HepG2 (cell line): ENCODE measurements at regions not wholly inside any gene's neighbourhood (a gene's known extent, or its start where the extent isn't known, plus 50 kb on each side); places are given as distances from the start of the nearest gene placed in this dataset.

Experiments used
- ELF4 ChIP-seq: sonication (generic); formaldehyde crosslinking; IDR thresholded peaks from 2 replicates; pipeline ENCODE4 v1.5.0; 2020; ENCODE audit warnings: missing genetic modification reagents, mild to moderate bottlenecking, moderate library complexity, borderline replicate concordance
- HMGXB4 ChIP-seq, 2 experiments: sonication (generic) in 1 of 2; formaldehyde crosslinking in 1 of 2; IDR thresholded peaks; 2 replicates each; pipeline versions ENCODE4 v1.4.0 to v1.6.1; 2018 to 2020; ENCODE audit warnings: missing genetic modification reagents in 2 of 2, borderline replicate concordance in 1 of 2, low read depth in 1 of 2, mild to moderate bottlenecking in 1 of 2, missing biosample characterization in 1 of 2
- TCF7 ChIP-seq: sonication (generic); IDR thresholded peaks from 2 replicates; pipeline ENCODE4 v1.6.1; 2016; ENCODE audit warnings: antibody characterized with exemption, low read depth
- ZNF331 ChIP-seq: sonication (generic); formaldehyde crosslinking; IDR thresholded peaks from 2 replicates; pipeline ENCODE4 v1.4.0; 2020; ENCODE audit warnings: missing genetic modification reagents
- ZNF451 ChIP-seq: sonication (generic); formaldehyde crosslinking; IDR thresholded peaks from 2 replicates; pipeline ENCODE4 v1.5.0; 2020; ENCODE audit warnings: mild to moderate bottlenecking, missing genetic modification reagents
- ZSCAN22 ChIP-seq: sonication (generic); formaldehyde crosslinking; IDR thresholded peaks from 2 replicates; pipeline ENCODE4 v1.4.0; 2020; ENCODE audit warnings: mild to moderate bottlenecking, missing genetic modification reagents
- ZSCAN9 ChIP-seq: IDR thresholded peaks from 2 replicates; pipeline ENCODE4 v1.6.1; 2016; ENCODE audit warnings: borderline replicate concordance
- TF ChIP-seq, protein P1 (sequence below): sonication (generic); formaldehyde crosslinking; IDR thresholded peaks from 2 replicates; pipeline ENCODE4 v1.4.0; 2020; ENCODE audit warnings: missing genetic modification reagents
- TF ChIP-seq, protein P2 (sequence below): sonication (generic); formaldehyde crosslinking; IDR thresholded peaks from 2 replicates; pipeline ENCODE4 v1.5.0; 2020; ENCODE audit warnings: mild to moderate bottlenecking, missing genetic modification reagents, moderate library complexity

- TF ChIP-seq, protein P1, sequence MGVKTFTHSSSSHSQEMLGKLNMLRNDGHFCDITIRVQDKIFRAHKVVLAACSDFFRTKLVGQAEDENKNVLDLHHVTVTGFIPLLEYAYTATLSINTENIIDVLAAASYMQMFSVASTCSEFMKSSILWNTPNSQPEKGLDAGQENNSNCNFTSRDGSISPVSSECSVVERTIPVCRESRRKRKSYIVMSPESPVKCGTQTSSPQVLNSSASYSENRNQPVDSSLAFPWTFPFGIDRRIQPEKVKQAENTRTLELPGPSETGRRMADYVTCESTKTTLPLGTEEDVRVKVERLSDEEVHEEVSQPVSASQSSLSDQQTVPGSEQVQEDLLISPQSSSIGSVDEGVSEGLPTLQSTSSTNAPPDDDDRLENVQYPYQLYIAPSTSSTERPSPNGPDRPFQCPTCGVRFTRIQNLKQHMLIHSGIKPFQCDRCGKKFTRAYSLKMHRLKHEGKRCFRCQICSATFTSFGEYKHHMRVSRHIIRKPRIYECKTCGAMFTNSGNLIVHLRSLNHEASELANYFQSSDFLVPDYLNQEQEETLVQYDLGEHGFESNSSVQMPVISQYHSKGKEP (CRISPR knock-in tag) = no peak
- TF ChIP-seq ZSCAN22 (no peak), ZNF451 (CRISPR knock-in tag) (no peak), ZNF331 (no peak), ELF4 (CRISPR knock-in tag) (no peak), ZSCAN9 (CRISPR knock-in tag) (no peak), HMGXB4 (CRISPR knock-in tag; IDR thresholded peaks at IDR 0.05; ENCODE audit: borderline replicate concordance in 1 of 2, low read depth in 1 of 2) (no peak), TCF7 (no peak)
- TF ChIP-seq, protein P2, sequence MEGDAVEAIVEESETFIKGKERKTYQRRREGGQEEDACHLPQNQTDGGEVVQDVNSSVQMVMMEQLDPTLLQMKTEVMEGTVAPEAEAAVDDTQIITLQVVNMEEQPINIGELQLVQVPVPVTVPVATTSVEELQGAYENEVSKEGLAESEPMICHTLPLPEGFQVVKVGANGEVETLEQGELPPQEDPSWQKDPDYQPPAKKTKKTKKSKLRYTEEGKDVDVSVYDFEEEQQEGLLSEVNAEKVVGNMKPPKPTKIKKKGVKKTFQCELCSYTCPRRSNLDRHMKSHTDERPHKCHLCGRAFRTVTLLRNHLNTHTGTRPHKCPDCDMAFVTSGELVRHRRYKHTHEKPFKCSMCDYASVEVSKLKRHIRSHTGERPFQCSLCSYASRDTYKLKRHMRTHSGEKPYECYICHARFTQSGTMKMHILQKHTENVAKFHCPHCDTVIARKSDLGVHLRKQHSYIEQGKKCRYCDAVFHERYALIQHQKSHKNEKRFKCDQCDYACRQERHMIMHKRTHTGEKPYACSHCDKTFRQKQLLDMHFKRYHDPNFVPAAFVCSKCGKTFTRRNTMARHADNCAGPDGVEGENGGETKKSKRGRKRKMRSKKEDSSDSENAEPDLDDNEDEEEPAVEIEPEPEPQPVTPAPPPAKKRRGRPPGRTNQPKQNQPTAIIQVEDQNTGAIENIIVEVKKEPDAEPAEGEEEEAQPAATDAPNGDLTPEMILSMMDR = no peak
These were observed 146.7 kb downstream of the TRIM27 start for GRCh38 chr6:28777147-28777461.
